ENCODE measurements at regions not wholly inside any gene's neighbourhood (a gene's known extent, or its start where the extent isn't known, plus 50 kb on each side); places are given as distances from the start of the nearest gene placed in this dataset.

DNA sequence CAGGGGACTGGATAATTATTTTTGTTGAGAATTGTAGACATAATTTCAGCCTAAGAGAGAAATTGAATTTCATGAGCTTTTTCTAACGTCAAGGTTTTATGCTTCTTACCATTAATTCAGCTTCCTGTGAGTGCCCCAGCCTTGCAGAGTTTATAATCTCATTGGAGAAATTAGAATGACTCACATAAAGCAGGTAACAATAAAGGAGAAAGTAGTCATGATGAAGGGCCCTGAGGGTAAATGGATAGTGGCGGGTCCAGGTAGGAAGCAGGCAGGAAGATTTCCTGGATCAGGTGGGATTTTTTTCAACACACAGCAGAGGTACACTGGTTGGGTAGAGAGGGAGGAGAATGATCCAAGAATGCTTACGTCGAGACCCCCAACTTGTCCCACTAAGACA lies 311.4 kb downstream of the BARHL2 start:
- intact Hi-C loops (cut with DNase I; ENCODE audit: low total_unique reads): no loop called here
- H3K27ac ChIP-seq: no peak overlapping the region
- WGBS, 2 donors: 94 to 96% methylated on average over 4 of the region's 4 CpGs
- H3K4me1 ChIP-seq: no peaks in the 10 kb centered on the region
- H3K4me3 ChIP-seq: no peak overlapping the region
- no peaks in the 10 kb centered on the region for H3K27me3 ChIP-seq
- H3K36me3 ChIP-seq (ENCODE audit: low read depth, missing control alignments): no peaks in the 10 kb centered on the region
- DNase-seq: no peak
- TF ChIP-seq CTCF (IDR thresholded peaks at IDR 0.05) (no peak), POLR2A (IDR thresholded peaks at IDR 0.05) (no peak)
- H3K9me3 ChIP-seq: no peaks in the 10 kb centered on the region

- no peak for DNase-seq
- Histone ChIP-seq H3K36me3 (ENCODE audit: low read depth, missing control alignments) (no peaks in the 10 kb centered on the region), H3K4me1 (no peaks in the 10 kb centered on the region), H3K9me3 (no peaks in the 10 kb centered on the region), H3K27me3 (no peaks in the 10 kb centered on the region), H3K4me3 (no peak overlapping the region), H3K27ac (no peak overlapping the region)
- 78 to 84% methylated on average over 5 of the region's 5 CpGs for WGBS, 2 donors
- intact Hi-C loops (cut with DNase I; ENCODE audit: low total_unique reads): no loop called here
- TF ChIP-seq POLR2A (IDR thresholded peaks at IDR 0.05) (no peak), CTCF (IDR thresholded peaks at IDR 0.05) (no peak)
These were observed 313.9 kb downstream of the BARHL2 start for GRCh38 chr1:90402893-90403849.

DNA sequence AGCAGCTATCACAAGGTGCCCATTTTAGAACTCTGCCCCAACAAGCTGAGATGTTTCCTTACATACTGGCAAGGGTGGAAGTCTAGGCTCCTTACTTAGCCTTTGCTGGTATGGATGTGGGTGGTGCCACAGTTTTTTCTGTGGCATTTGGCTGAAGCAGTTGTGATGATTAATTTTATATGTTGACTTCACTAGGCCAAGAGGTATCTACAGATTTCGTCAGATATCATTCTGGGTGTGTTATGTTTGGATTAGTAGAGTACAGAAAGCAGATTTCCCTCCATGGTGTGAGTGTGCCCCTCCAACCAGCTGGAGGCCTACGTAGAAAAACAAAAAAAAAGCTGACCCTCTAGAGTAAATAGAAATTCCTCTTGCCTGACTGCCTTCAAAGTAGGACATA lies 317.0 kb downstream of the BARHL2 start:
- H3K9me3 ChIP-seq: no peaks in the 10 kb centered on the region
- TF ChIP-seq POLR2A (IDR thresholded peaks at IDR 0.05) (no peak), CTCF (IDR thresholded peaks at IDR 0.05) (no peak)
- no peak overlapping the region for H3K4me3 ChIP-seq
- H3K27me3 ChIP-seq: no peaks in the 10 kb centered on the region
- H3K27ac ChIP-seq: no peak overlapping the region
- H3K36me3 ChIP-seq (ENCODE audit: low read depth, missing control alignments): no peaks in the 10 kb centered on the region
- intact Hi-C loops (cut with DNase I; ENCODE audit: low total_unique reads): no loop called here
- no peak for DNase-seq
- no peaks in the 10 kb centered on the region for H3K4me1 ChIP-seq
- 80 to 84% methylated on average over 2 of the region's 2 CpGs for WGBS, 2 donors

DNA sequence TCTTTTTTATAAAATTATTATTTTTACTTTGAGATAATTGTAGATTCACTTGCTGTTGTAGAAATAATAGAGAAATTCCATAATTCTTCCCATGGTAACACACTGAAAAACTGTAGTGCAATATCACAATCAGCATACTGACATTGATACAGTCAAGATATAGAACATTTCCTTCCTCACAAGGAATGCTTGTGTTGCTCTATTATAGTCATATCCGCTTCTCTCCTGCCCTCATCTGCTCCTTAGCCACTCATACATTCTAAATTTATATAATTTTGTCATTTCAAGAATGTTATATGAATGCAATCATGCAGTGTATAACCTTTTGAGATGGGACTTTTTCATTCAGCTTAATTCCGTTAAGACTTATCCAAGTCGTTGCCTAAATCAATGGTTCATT lies 320.2 kb downstream of the BARHL2 start:
- Histone ChIP-seq H3K4me1 (no peaks in the 10 kb centered on the region), H3K36me3 (ENCODE audit: low read depth, missing control alignments) (no peaks in the 10 kb centered on the region), H3K9me3 (no peaks in the 10 kb centered on the region), H3K27ac (no peak overlapping the region), H3K27me3 (no peaks in the 10 kb centered on the region), H3K4me3 (no peak overlapping the region)
- TF ChIP-seq POLR2A (IDR thresholded peaks at IDR 0.05) (no peak), CTCF (IDR thresholded peaks at IDR 0.05) (no peak)
- no peak for DNase-seq
- 85 to 91% methylated on average over 3 of the region's 3 CpGs for WGBS, 2 donors
- intact Hi-C loops (cut with DNase I; ENCODE audit: low total_unique reads): no loop called here

DNA sequence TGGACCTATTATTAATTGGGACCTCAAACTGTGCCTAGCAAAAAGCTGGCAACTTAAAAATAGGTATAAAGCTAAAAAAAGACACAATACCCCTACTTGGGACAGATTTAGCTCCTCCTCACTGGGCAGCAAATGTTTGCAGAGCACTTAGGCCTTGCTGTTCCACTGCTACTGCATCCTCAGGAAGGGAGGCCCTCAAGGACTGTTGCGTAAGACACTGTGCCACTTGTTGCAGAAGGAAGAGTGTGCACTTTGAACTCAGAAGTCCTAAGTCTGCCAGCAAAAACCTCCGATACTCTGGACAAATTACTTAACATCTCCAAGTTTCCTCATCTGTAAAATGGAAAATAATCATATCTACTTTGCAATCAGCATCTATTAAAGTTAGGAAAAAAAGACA lies 322.9 kb downstream of the BARHL2 start:
- H3K4me3 ChIP-seq: no peak overlapping the region
- no peak for TF ChIP-seq POLR2A (IDR thresholded peaks at IDR 0.05)
- no peak for TF ChIP-seq CTCF (IDR thresholded peaks at IDR 0.05)
- H3K36me3 ChIP-seq (ENCODE audit: low read depth, missing control alignments): no peaks in the 10 kb centered on the region
- DNase-seq: no peak
- no peaks in the 10 kb centered on the region for H3K27me3 ChIP-seq
- H3K4me1 ChIP-seq: no peaks in the 10 kb centered on the region
- 86 to 88% methylated on average over 2 of the region's 2 CpGs for WGBS, 2 donors
- H3K27ac ChIP-seq: no peak overlapping the region
- no peaks in the 10 kb centered on the region for H3K9me3 ChIP-seq
- intact Hi-C loops (cut with DNase I; ENCODE audit: low total_unique reads): no loop called here
